Skeletal muscle tissue (tissue), 3 donors: ENCODE measurements at regions not wholly inside any gene's neighbourhood (a gene's known extent, or its start where the extent isn't known, plus 50 kb on each side); places are given as distances from the start of the nearest gene placed in this dataset.

Source experiments
- H3K27ac ChIP-seq: one replicate; pipeline ENCODE4 v1.7.0; 2013; ENCODE audit warnings: mild to moderate bottlenecking, low read depth, low read length, inconsistent platforms
- H3K27me3 ChIP-seq, 3 donors: one replicate each; pipeline ENCODE4 v1.7.0; 2013; ENCODE audit warnings: low read length in 3 of 3; ENCODE audit not compliant: control insufficient read depth in 3 of 3, insufficient read depth in 3 of 3
- H3K36me3 ChIP-seq, 3 donors: one replicate each; pipeline ENCODE4 v1.7.0; 2013; ENCODE audit warnings: low read length in 3 of 3; ENCODE audit not compliant: control insufficient read depth in 3 of 3, insufficient read depth in 3 of 3
- H3K4me1 ChIP-seq, 3 donors: one replicate each; pipeline ENCODE4 v1.7.0; 2013; ENCODE audit warnings: low read length in 3 of 3, mild to moderate bottlenecking in 3 of 3; ENCODE audit not compliant: control insufficient read depth in 3 of 3, insufficient read depth in 3 of 3
- H3K4me3 ChIP-seq, 3 donors: one replicate each; pipeline ENCODE4 v1.7.0; 2013; ENCODE audit warnings: low read length in 3 of 3
- H3K9ac ChIP-seq, 3 donors: one replicate each; pipeline ENCODE4 v1.7.0; 2013; ENCODE audit warnings: low read length in 3 of 3, mild to moderate bottlenecking in 3 of 3, moderate library complexity in 2 of 3, low read depth in 1 of 3
- H3K9me3 ChIP-seq, 3 donors: one replicate each; pipeline ENCODE4 v1.7.0; 2013; ENCODE audit warnings: low read length in 3 of 3; ENCODE audit not compliant: control insufficient read depth in 3 of 3
- donor health status: Osteomylitis.

DNA sequence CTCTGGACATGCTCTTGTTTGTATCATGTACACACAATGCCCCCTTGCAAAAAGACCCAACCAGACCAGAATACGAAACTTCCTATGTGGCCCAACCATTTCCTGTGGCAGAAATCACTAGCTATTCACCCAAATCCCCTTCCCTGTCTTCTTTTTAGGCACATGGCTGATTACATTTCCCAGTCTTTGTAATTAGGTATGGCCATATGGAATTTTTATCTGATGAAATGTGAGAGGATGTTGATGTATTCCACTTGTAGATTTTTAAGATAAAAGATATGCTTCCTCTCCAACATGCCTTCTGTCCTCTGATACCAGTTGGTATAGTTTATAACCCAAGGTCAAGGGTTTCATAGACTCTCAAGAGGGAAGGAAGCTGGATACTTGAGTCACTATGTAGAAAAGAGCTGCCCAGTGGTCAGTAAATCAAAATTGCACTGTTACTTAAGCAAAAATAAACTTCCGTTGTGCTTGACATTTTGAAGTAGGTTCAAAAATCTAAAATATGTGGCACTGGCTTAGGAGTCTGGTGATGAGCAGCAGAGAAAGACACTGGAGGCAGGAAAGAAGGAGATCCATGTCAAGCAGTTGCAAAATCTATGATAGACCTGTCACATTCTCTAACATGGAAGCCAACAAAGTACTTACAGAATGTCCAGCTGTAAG lies 297.4 kb downstream of the SMAD2 start:
- no peak overlapping the region for H3K9ac ChIP-seq
- H3K4me1 ChIP-seq: no peaks in the 10 kb centered on the region
- no peak overlapping the region for H3K27ac ChIP-seq
- H3K4me3 ChIP-seq: no peak overlapping the region
- H3K36me3 ChIP-seq: no peaks in the 10 kb centered on the region
- H3K9me3 ChIP-seq: no peaks in the 10 kb centered on the region
- H3K27me3 ChIP-seq: no peaks in the 10 kb centered on the region

GRCh38 chr18:47628893-47629292 lies 301.6 kb downstream of the SMAD2 start:
- Histone ChIP-seq H3K27me3 (peaks cover 3 to 6% (median 5%) of the 10 kb centered on the region in 3 donors), H3K9ac (no peak overlapping the region), H3K27ac (no peak overlapping the region)

GRCh38 chr18:47628240-47628781 lies 302.1 kb downstream of the SMAD2 start:
- H3K9ac ChIP-seq: no peak overlapping the region
- no peaks in the 10 kb centered on the region for H3K4me1 ChIP-seq
- H3K9me3 ChIP-seq: no peaks in the 10 kb centered on the region
- H3K27me3 ChIP-seq: peaks cover 3 to 6% (median 5%) of the 10 kb centered on the region in 3 donors
- no peaks in the 10 kb centered on the region for H3K36me3 ChIP-seq
- H3K4me3 ChIP-seq: no peak overlapping the region
- H3K27ac ChIP-seq: no peak overlapping the region

More at GRCh38 chr18:47628893-47629292, 301.6 kb downstream of the SMAD2 start:
- no peak overlapping the region for H3K4me3 ChIP-seq
- H3K36me3 ChIP-seq: no peaks in the 10 kb centered on the region
- H3K9me3 ChIP-seq: no peaks in the 10 kb centered on the region
- no peaks in the 10 kb centered on the region for H3K4me1 ChIP-seq

GRCh38 chr18:47627030-47627429 lies 303.4 kb downstream of the SMAD2 start:
- H3K9ac ChIP-seq: no peak overlapping the region
- H3K4me3 ChIP-seq: no peak overlapping the region
- H3K27ac ChIP-seq: no peak overlapping the region
- no peaks in the 10 kb centered on the region for H3K9me3 ChIP-seq
- peaks cover 3 to 6% (median 5%) of the 10 kb centered on the region in 3 donors for H3K27me3 ChIP-seq
- no peaks in the 10 kb centered on the region for H3K4me1 ChIP-seq
- H3K36me3 ChIP-seq: no peaks in the 10 kb centered on the region

- H3K36me3 ChIP-seq: no peaks in the 10 kb centered on the region
- no peaks in the 10 kb centered on the region for H3K9me3 ChIP-seq
- H3K27me3 ChIP-seq: no peaks in the 10 kb centered on the region
- H3K4me3 ChIP-seq: no peak overlapping the region
- H3K27ac ChIP-seq: no peak overlapping the region
- H3K9ac ChIP-seq: no peak overlapping the region
- H3K4me1 ChIP-seq: no peaks in the 10 kb centered on the region
Measured at GRCh38 chr18:47619771-47620448, 310.5 kb downstream of the SMAD2 start.

GRCh38 chr18:47618758-47619157 lies 311.7 kb downstream of the SMAD2 start:
- Histone ChIP-seq H3K9me3 (no peaks in the 10 kb centered on the region), H3K36me3 (no peaks in the 10 kb centered on the region), H3K27me3 (no peaks in the 10 kb centered on the region), H3K9ac (no peak overlapping the region), H3K4me3 (no peak overlapping the region), H3K4me1 (no peaks in the 10 kb centered on the region), H3K27ac (no peak overlapping the region)

DNA sequence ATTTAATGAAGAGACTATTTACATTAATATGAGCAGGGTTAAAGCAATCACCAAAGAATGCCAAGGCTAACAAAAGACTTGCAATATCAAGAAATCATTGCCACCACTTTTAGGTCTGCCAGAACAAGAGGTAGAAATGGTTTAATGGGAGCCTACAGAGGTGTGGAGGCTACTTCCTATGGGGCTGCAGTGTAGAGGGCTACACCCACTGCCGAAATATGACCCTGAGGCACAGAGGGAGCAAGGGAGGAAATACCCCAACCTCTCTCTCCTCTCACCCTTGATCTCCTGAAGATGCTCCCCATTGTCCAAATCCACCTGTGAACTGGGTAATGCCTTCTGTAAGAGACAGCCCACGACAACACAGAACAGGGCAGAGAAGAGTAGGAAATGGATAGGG lies 315.4 kb downstream of the SMAD2 start:
- H3K4me1 ChIP-seq: no peaks in the 10 kb centered on the region

DNA sequence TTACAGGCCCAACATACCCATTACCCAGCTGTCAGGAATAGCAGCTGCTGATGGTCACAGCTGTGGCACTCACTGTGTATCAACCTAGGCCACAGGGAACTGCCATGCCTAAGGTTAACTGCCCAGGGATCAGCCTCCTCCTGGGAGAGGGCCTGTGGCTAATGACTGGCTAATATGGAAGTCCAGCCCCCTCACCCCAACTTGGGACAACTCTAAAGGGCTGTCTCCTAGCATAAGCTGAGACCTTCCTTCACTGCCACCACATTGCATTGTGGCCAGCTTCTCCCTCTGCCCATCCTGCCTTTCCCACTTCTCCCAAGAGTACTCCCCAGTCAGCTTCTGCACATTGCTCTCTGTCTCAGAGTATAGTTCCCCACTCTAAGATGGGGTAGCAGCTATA lies 316.5 kb downstream of the SMAD2 start:
- no peak overlapping the region for H3K4me3 ChIP-seq
- no peaks in the 10 kb centered on the region for H3K4me1 ChIP-seq
- H3K9me3 ChIP-seq: peaks cover 0 to 4% (median 0%) of the 10 kb centered on the region in 3 donors
- no peaks in the 10 kb centered on the region for H3K27me3 ChIP-seq
- H3K9ac ChIP-seq: no peak overlapping the region
- no peaks in the 10 kb centered on the region for H3K36me3 ChIP-seq
- H3K27ac ChIP-seq: no peak overlapping the region

More for the DNA sequence above, 315.4 kb downstream of the SMAD2 start:
- Histone ChIP-seq H3K9ac (no peak overlapping the region), H3K27ac (no peak overlapping the region), H3K4me3 (no peak overlapping the region), H3K9me3 (peaks cover 0 to 4% (median 0%) of the 10 kb centered on the region in 3 donors), H3K27me3 (no peaks in the 10 kb centered on the region), H3K36me3 (no peaks in the 10 kb centered on the region)

DNA sequence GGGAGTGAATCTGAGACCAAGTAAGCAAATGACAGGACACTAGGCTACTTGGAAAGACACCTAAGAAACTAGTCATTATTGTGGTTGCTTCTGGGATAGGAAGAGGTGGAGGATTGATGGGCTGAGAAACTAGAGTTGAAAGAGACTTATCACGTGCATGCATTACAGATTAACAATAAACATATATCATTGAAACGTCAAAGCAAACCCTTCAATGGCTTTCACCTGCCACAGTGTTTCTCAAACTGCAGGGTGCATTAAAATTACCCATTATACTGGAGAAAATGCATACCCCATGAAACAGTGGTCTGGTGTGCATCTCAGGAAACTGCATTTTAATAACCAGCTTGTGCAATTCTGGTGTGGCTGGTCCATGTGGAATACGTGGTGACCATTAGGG lies 318.8 kb downstream of the SMAD2 start:
- Histone ChIP-seq H3K36me3 (no peaks in the 10 kb centered on the region), H3K27ac (no peak overlapping the region), H3K4me3 (no peak overlapping the region), H3K27me3 (no peaks in the 10 kb centered on the region), H3K4me1 (no peaks in the 10 kb centered on the region), H3K9ac (no peak overlapping the region), H3K9me3 (peaks cover 0 to 4% (median 0%) of the 10 kb centered on the region in 3 donors)

GRCh38 chr18:47606526-47606925 lies 323.9 kb downstream of the SMAD2 start:
- Histone ChIP-seq H3K27me3 (no peaks in the 10 kb centered on the region), H3K36me3 (no peaks in the 10 kb centered on the region), H3K4me1 (no peaks in the 10 kb centered on the region), H3K27ac (no peak overlapping the region), H3K4me3 (no peak overlapping the region), H3K9me3 (peaks cover 0 to 4% (median 0%) of the 10 kb centered on the region in 3 donors), H3K9ac (no peak overlapping the region)
